ENCODE measurements at regions not wholly inside any gene's neighbourhood (a gene's known extent, or its start where the extent isn't known, plus 50 kb on each side); places are given as distances from the start of the nearest gene placed in this dataset.

- DNase-seq (ENCODE audit: insufficient read length) = no peak
- FAIRE-seq = no peak
- TF ChIP-seq POLR2A (IDR thresholded peaks at IDR 0.05; ENCODE audit: low read depth, low read length) = no peak
- no peak for TF ChIP-seq TAF1 (IDR thresholded peaks at IDR 0.05; ENCODE audit: borderline replicate concordance, low read depth, low read length)
- no peak for TF ChIP-seq POLR2AphosphoS5 (IDR thresholded peaks at IDR 0.05; ENCODE audit: low read depth, low read length)
Measured at GRCh38 chr6:120202878-120203277, 853.3 kb upstream of the MAN1A1 start.

- DNase-seq (ENCODE audit: insufficient read length) (no peak), FAIRE-seq (no peak)
- TF ChIP-seq POLR2AphosphoS5 (IDR thresholded peaks at IDR 0.05; ENCODE audit: low read depth, low read length) (no peak), POLR2A (IDR thresholded peaks at IDR 0.05; ENCODE audit: low read depth, low read length) (no peak)
Measured at GRCh38 chr6:120200853-120201252, 851.3 kb upstream of the MAN1A1 start.

GRCh38 chr6:120198033-120198432, 848.5 kb upstream of the MAN1A1 start:
- FAIRE-seq = no peak
- DNase-seq (ENCODE audit: insufficient read length) = no peak
- no peak for TF ChIP-seq POLR2AphosphoS5 (IDR thresholded peaks at IDR 0.05; ENCODE audit: low read depth, low read length)
- no peak for TF ChIP-seq TAF1 (IDR thresholded peaks at IDR 0.05; ENCODE audit: borderline replicate concordance, low read depth, low read length)
- no peak for TF ChIP-seq POLR2A (IDR thresholded peaks at IDR 0.05; ENCODE audit: low read depth, low read length)

- TF ChIP-seq POLR2AphosphoS5 (IDR thresholded peaks at IDR 0.05; ENCODE audit: low read depth, low read length) (no peak), POLR2A (IDR thresholded peaks at IDR 0.05; ENCODE audit: low read depth, low read length) (no peak), TAF1 (IDR thresholded peaks at IDR 0.05; ENCODE audit: borderline replicate concordance, low read depth, low read length) (no peak)
- no peak for FAIRE-seq
- no peak for DNase-seq (ENCODE audit: insufficient read length)
Measured at GRCh38 chr6:120186080-120186479, 836.5 kb upstream of the MAN1A1 start.

GRCh38 chr6:120173250-120173649, 823.7 kb upstream of the MAN1A1 start:
- DNase-seq (ENCODE audit: insufficient read length) = no peak
- no peak for FAIRE-seq

GRCh38 chr6:120164531-120164930, 815.0 kb upstream of the MAN1A1 start:
- TF ChIP-seq POLR2AphosphoS5 (IDR thresholded peaks at IDR 0.05; ENCODE audit: low read depth, low read length) (no peak), TAF1 (IDR thresholded peaks at IDR 0.05; ENCODE audit: borderline replicate concordance, low read depth, low read length) (no peak), POLR2A (IDR thresholded peaks at IDR 0.05; ENCODE audit: low read depth, low read length) (no peak)
- no peak for FAIRE-seq
- DNase-seq (ENCODE audit: insufficient read length) = no peak

More at GRCh38 chr6:120173250-120173649, 823.7 kb upstream of the MAN1A1 start:
- TF ChIP-seq TAF1 (IDR thresholded peaks at IDR 0.05; ENCODE audit: borderline replicate concordance, low read depth, low read length) (no peak), POLR2A (IDR thresholded peaks at IDR 0.05; ENCODE audit: low read depth, low read length) (no peak), POLR2AphosphoS5 (IDR thresholded peaks at IDR 0.05; ENCODE audit: low read depth, low read length) (no peak)

- FAIRE-seq (no peak), DNase-seq (ENCODE audit: insufficient read length) (no peak)
- TF ChIP-seq TAF1 (IDR thresholded peaks at IDR 0.05; ENCODE audit: borderline replicate concordance, low read depth, low read length) (no peak), POLR2A (IDR thresholded peaks at IDR 0.05; ENCODE audit: low read depth, low read length) (no peak), POLR2AphosphoS5 (IDR thresholded peaks at IDR 0.05; ENCODE audit: low read depth, low read length) (no peak)
Measured at GRCh38 chr6:120157873-120158272, 808.3 kb upstream of the MAN1A1 start.

- TF ChIP-seq POLR2A (IDR thresholded peaks at IDR 0.05; ENCODE audit: low read depth, low read length) (no peak), POLR2AphosphoS5 (IDR thresholded peaks at IDR 0.05; ENCODE audit: low read depth, low read length) (no peak), TAF1 (IDR thresholded peaks at IDR 0.05; ENCODE audit: borderline replicate concordance, low read depth, low read length) (no peak)
- FAIRE-seq (no peak), DNase-seq (ENCODE audit: insufficient read length) (no peak)
Measured at GRCh38 chr6:120147071-120147871, 797.7 kb upstream of the MAN1A1 start.

- FAIRE-seq (no peak), DNase-seq (ENCODE audit: insufficient read length) (no peak)
- TF ChIP-seq TAF1 (IDR thresholded peaks at IDR 0.05; ENCODE audit: borderline replicate concordance, low read depth, low read length) (no peak), POLR2A (IDR thresholded peaks at IDR 0.05; ENCODE audit: low read depth, low read length) (no peak), POLR2AphosphoS5 (IDR thresholded peaks at IDR 0.05; ENCODE audit: low read depth, low read length) (no peak)
Measured at GRCh38 chr6:120141601-120142000, 792.0 kb upstream of the MAN1A1 start.

- TF ChIP-seq TAF1 (IDR thresholded peaks at IDR 0.05; ENCODE audit: borderline replicate concordance, low read depth, low read length) (no peak), POLR2AphosphoS5 (IDR thresholded peaks at IDR 0.05; ENCODE audit: low read depth, low read length) (no peak), POLR2A (IDR thresholded peaks at IDR 0.05; ENCODE audit: low read depth, low read length) (no peak)
- DNase-seq (ENCODE audit: insufficient read length) (no peak), FAIRE-seq (no peak)
Measured at GRCh38 chr6:120137492-120137891, 787.9 kb upstream of the MAN1A1 start.

GRCh38 chr6:120129228-120129627, 779.7 kb upstream of the MAN1A1 start:
- TF ChIP-seq POLR2AphosphoS5 (IDR thresholded peaks at IDR 0.05; ENCODE audit: low read depth, low read length) (no peak), TAF1 (IDR thresholded peaks at IDR 0.05; ENCODE audit: borderline replicate concordance, low read depth, low read length) (no peak), POLR2A (IDR thresholded peaks at IDR 0.05; ENCODE audit: low read depth, low read length) (no peak)
- FAIRE-seq (no peak), DNase-seq (ENCODE audit: insufficient read length) (no peak)

GRCh38 chr6:120122401-120122800, 772.8 kb upstream of the MAN1A1 start:
- TF ChIP-seq POLR2A (IDR thresholded peaks at IDR 0.05; ENCODE audit: low read depth, low read length) (no peak), POLR2AphosphoS5 (IDR thresholded peaks at IDR 0.05; ENCODE audit: low read depth, low read length) (no peak), TAF1 (IDR thresholded peaks at IDR 0.05; ENCODE audit: borderline replicate concordance, low read depth, low read length) (no peak)
- FAIRE-seq (no peak), DNase-seq (ENCODE audit: insufficient read length) (no peak)
